ENCODE measurements at regions not wholly inside any gene's neighbourhood (a gene's known extent, or its start where the extent isn't known, plus 50 kb on each side); places are given as distances from the start of the nearest gene placed in this dataset.
A peak's percentile ranks its signal among the peaks of the same experiment; 100 is the strongest.
"Not testable (repeated sequence)": the region's sequence is repeated elsewhere in the genome, so short reads cannot be mapped to it uniquely, and the experiment has no call there.

GRCh38 chr6:164628302-164628931 is 681.0 kb downstream of the C6orf118 start:
- no peak overlapping the region for H4K8ac ChIP-seq (ENCODE audit: low read length)
- no peak overlapping the region for H2BK120ac ChIP-seq (ENCODE audit: low read depth, low read length)
- H3K36me3 ChIP-seq (ENCODE audit: control insufficient read depth in 1 of 2, insufficient read depth in 2 of 2, low read depth in 1 of 2, low read length in 2 of 2): no peaks in the 10 kb centered on the region
- no peak overlapping the region for H4K91ac ChIP-seq (ENCODE audit: low read length)
- H3K9me3 ChIP-seq (ENCODE audit: control insufficient read depth, low read length): peaks cover 4% of the 10 kb centered on the region
- 86% methylated on average over 2 of the region's 2 CpGs for WGBS
- H2AK5ac ChIP-seq (ENCODE audit: low read length, severe bottlenecking): no peak overlapping the region
- no peak overlapping the region for H2BK5ac ChIP-seq (ENCODE audit: low read depth, low read length, poor library complexity, severe bottlenecking)
- no peak overlapping the region for H3K4me3 ChIP-seq (ENCODE audit: insufficient read depth in 1 of 2, low read depth in 1 of 2, low read length in 2 of 2)
- H2AFZ ChIP-seq (ENCODE audit: low read depth, low read length): no peak overlapping the region
- H3K27me3 ChIP-seq (ENCODE audit: control insufficient read depth in 1 of 2, insufficient read depth in 1 of 2, low read length in 2 of 2): no peaks in the 10 kb centered on the region
- no peak overlapping the region for H3K9ac ChIP-seq (ENCODE audit: low read length)
- no peak overlapping the region for H3K23ac ChIP-seq (ENCODE audit: low read length in 2 of 2)
- H3K4ac ChIP-seq (ENCODE audit: low read depth in 1 of 2, low read length in 2 of 2): no peak overlapping the region
- H3K4me2 ChIP-seq (ENCODE audit: low read length, poor library complexity, severe bottlenecking): no peak overlapping the region
- H3K4me1 ChIP-seq (ENCODE audit: control insufficient read depth, insufficient read depth, low read depth, low read length): no peaks in the 10 kb centered on the region
- H2BK12ac ChIP-seq (ENCODE audit: low read length in 2 of 2): no peak overlapping the region
- peak; percentile 0 for DNase-seq
- H3K18ac ChIP-seq (ENCODE audit: low read depth in 1 of 2, low read length in 2 of 2): no peak overlapping the region
- no peak overlapping the region for H2BK15ac ChIP-seq (ENCODE audit: low read depth, poor library complexity, severe bottlenecking)
- no peak overlapping the region for H3K27ac ChIP-seq (ENCODE audit: low read length, poor library complexity, severe bottlenecking)
- no peak overlapping the region for H3K14ac ChIP-seq (ENCODE audit: low read length in 2 of 2)
- H3K79me1 ChIP-seq (replicated peaks; ENCODE audit: low read length, poor library complexity, severe bottlenecking): no peaks in the 10 kb centered on the region

GRCh38 chr6:164616917-164617524 is 692.4 kb downstream of the C6orf118 start:
- H2AFZ ChIP-seq (ENCODE audit: low read depth, low read length): no peak overlapping the region
- H3K4me1 ChIP-seq (ENCODE audit: control insufficient read depth, insufficient read depth, low read depth, low read length): no peaks in the 10 kb centered on the region
- no CpG with 5 or more reads among the region's 2 CpGs for WGBS
- H3K4ac ChIP-seq (ENCODE audit: low read depth in 1 of 2, low read length in 2 of 2): no peak overlapping the region
- no peaks in the 10 kb centered on the region for H3K27me3 ChIP-seq (ENCODE audit: control insufficient read depth in 1 of 2, insufficient read depth in 1 of 2, low read length in 2 of 2)
- H3K9ac ChIP-seq (ENCODE audit: low read length): no peak overlapping the region
- H3K23ac ChIP-seq (ENCODE audit: low read length in 2 of 2): no peak overlapping the region
- H3K27ac ChIP-seq (ENCODE audit: low read length, poor library complexity, severe bottlenecking): no peak overlapping the region
- no peak overlapping the region for H2BK15ac ChIP-seq (ENCODE audit: low read depth, poor library complexity, severe bottlenecking)
- H2AK5ac ChIP-seq (ENCODE audit: low read length, severe bottlenecking): no peak overlapping the region
- H3K4me2 ChIP-seq (ENCODE audit: low read length, poor library complexity, severe bottlenecking): no peak overlapping the region
- H2BK12ac ChIP-seq (ENCODE audit: low read length in 2 of 2): no peak overlapping the region
- H3K36me3 ChIP-seq (ENCODE audit: control insufficient read depth in 1 of 2, insufficient read depth in 2 of 2, low read depth in 1 of 2, low read length in 2 of 2): no peaks in the 10 kb centered on the region
- no peak overlapping the region for H3K18ac ChIP-seq (ENCODE audit: low read depth in 1 of 2, low read length in 2 of 2)
- H2BK5ac ChIP-seq (ENCODE audit: low read depth, low read length, poor library complexity, severe bottlenecking): no peak overlapping the region
- H3K9me3 ChIP-seq (ENCODE audit: control insufficient read depth, low read length): no peaks in the 10 kb centered on the region
- DNase-seq: no peak
- H2BK120ac ChIP-seq (ENCODE audit: low read depth, low read length): no peak overlapping the region
- no peaks in the 10 kb centered on the region for H3K79me1 ChIP-seq (replicated peaks; ENCODE audit: low read length, poor library complexity, severe bottlenecking)
- H4K8ac ChIP-seq (ENCODE audit: low read length): no peak overlapping the region
- H3K4me3 ChIP-seq (ENCODE audit: insufficient read depth in 1 of 2, low read depth in 1 of 2, low read length in 2 of 2): no peak overlapping the region
- H4K91ac ChIP-seq (ENCODE audit: low read length): no peak overlapping the region
- no peak overlapping the region for H3K14ac ChIP-seq (ENCODE audit: low read length in 2 of 2)

- Histone ChIP-seq H3K18ac (ENCODE audit: low read depth in 1 of 2, low read length in 2 of 2) (no peak overlapping the region), H3K23ac (ENCODE audit: low read length in 2 of 2) (no peak overlapping the region), H3K9ac (ENCODE audit: low read length) (no peak overlapping the region), H2BK5ac (ENCODE audit: low read depth, low read length, poor library complexity, severe bottlenecking) (no peak overlapping the region), H2BK120ac (ENCODE audit: low read depth, low read length) (no peak overlapping the region), H2AFZ (ENCODE audit: low read depth, low read length) (no peak overlapping the region), H3K4me2 (ENCODE audit: low read length, poor library complexity, severe bottlenecking) (no peak overlapping the region), H3K27ac (ENCODE audit: low read length, poor library complexity, severe bottlenecking) (no peak overlapping the region), H4K91ac (ENCODE audit: low read length) (no peak overlapping the region), H3K4me3 (ENCODE audit: insufficient read depth in 1 of 2, low read depth in 1 of 2, low read length in 2 of 2) (no peak overlapping the region), H2AK5ac (ENCODE audit: low read length, severe bottlenecking) (no peak overlapping the region), H3K4ac (ENCODE audit: low read depth in 1 of 2, low read length in 2 of 2) (no peak overlapping the region), H4K8ac (ENCODE audit: low read length) (no peak overlapping the region), H3K79me1 (replicated peaks; ENCODE audit: low read length, poor library complexity, severe bottlenecking) (no peaks in the 10 kb centered on the region), H2BK12ac (ENCODE audit: low read length in 2 of 2) (no peak overlapping the region), H3K14ac (ENCODE audit: low read length in 2 of 2) (no peak overlapping the region), H2BK15ac (ENCODE audit: low read depth, poor library complexity, severe bottlenecking) (no peak overlapping the region), H3K27me3 (ENCODE audit: control insufficient read depth in 1 of 2, insufficient read depth in 1 of 2, low read length in 2 of 2) (no peaks in the 10 kb centered on the region), H3K9me3 (ENCODE audit: control insufficient read depth, low read length) (no peaks in the 10 kb centered on the region), H3K36me3 (ENCODE audit: control insufficient read depth in 1 of 2, insufficient read depth in 2 of 2, low read depth in 1 of 2, low read length in 2 of 2) (no peaks in the 10 kb centered on the region), H3K4me1 (ENCODE audit: control insufficient read depth, insufficient read depth, low read depth, low read length) (no peaks in the 10 kb centered on the region)
- DNase-seq: no peak
- WGBS: 78% methylated on average over 2 of the region's 3 CpGs
These were observed 696.7 kb downstream of the C6orf118 start for GRCh38 chr6:164612751-164613150.

- not testable (repeated sequence) for H3K4me2 ChIP-seq (ENCODE audit: low read length, poor library complexity, severe bottlenecking); H3K36me3 ChIP-seq (ENCODE audit: control insufficient read depth in 1 of 2, insufficient read depth in 2 of 2, low read depth in 1 of 2, low read length in 2 of 2); H2BK5ac ChIP-seq (ENCODE audit: low read depth, low read length, poor library complexity, severe bottlenecking); H2BK120ac ChIP-seq (ENCODE audit: low read depth, low read length); H4K8ac ChIP-seq (ENCODE audit: low read length); DNase-seq; H3K4ac ChIP-seq (ENCODE audit: low read depth in 1 of 2, low read length in 2 of 2); H3K9me3 ChIP-seq (ENCODE audit: control insufficient read depth, low read length); H2BK15ac ChIP-seq (ENCODE audit: low read depth, poor library complexity, severe bottlenecking); H3K27ac ChIP-seq (ENCODE audit: low read length, poor library complexity, severe bottlenecking); H3K27me3 ChIP-seq (ENCODE audit: control insufficient read depth in 1 of 2, insufficient read depth in 1 of 2, low read length in 2 of 2); H3K79me1 ChIP-seq (replicated peaks; ENCODE audit: low read length, poor library complexity, severe bottlenecking); H3K4me1 ChIP-seq (ENCODE audit: control insufficient read depth, insufficient read depth, low read depth, low read length); H3K9ac ChIP-seq (ENCODE audit: low read length); H3K18ac ChIP-seq (ENCODE audit: low read depth in 1 of 2, low read length in 2 of 2); H3K4me3 ChIP-seq (ENCODE audit: insufficient read depth in 1 of 2, low read depth in 1 of 2, low read length in 2 of 2); H2AK5ac ChIP-seq (ENCODE audit: low read length, severe bottlenecking); H3K14ac ChIP-seq (ENCODE audit: low read length in 2 of 2); H4K91ac ChIP-seq (ENCODE audit: low read length); H3K23ac ChIP-seq (ENCODE audit: low read length in 2 of 2); H2AFZ ChIP-seq (ENCODE audit: low read depth, low read length); H2BK12ac ChIP-seq (ENCODE audit: low read length in 2 of 2)
- 99% methylated on average over 12 of the region's 15 CpGs for WGBS
These were observed 698.5 kb downstream of the C6orf118 start for GRCh38 chr6:164610859-164611258.
